MM.1S (cell line): ENCODE measurements at regions not wholly inside any gene's neighbourhood (a gene's known extent, or its start where the extent isn't known, plus 50 kb on each side); places are given as distances from the start of the nearest gene placed in this dataset.

Source experiments
- DNase-seq: peaks from one replicate; pipeline ENCODE4 v3.0.0-alpha.2; 2015
- H2AFZ ChIP-seq: fragments of 300-600 bp; sonication (generic); 2 replicates; pipeline ENCODE4 v1.6.0; 2016; ENCODE audit warnings: antibody characterized with exemption, low read length
- H3F3A ChIP-seq: fragments of 300-600 bp; sonication (generic); 2 replicates; pipeline ENCODE4 v1.6.1; 2016; ENCODE audit warnings: mild to moderate bottlenecking, antibody characterized with exemption, low read length, moderate library complexity, mixed read lengths; ENCODE audit not compliant: insufficient read depth
- H3K27ac ChIP-seq: fragments of 300-600 bp; sonication (generic); 2 replicates; pipeline ENCODE4 v1.5.1; 2016; ENCODE audit warnings: mild to moderate bottlenecking, low read length
- H3K27me3 ChIP-seq: fragments of 300-600 bp; sonication (generic); replicated peaks from 2 replicates; pipeline ENCODE4 v1.6.0; 2016; ENCODE audit warnings: low read length; ENCODE audit not compliant: insufficient read depth
- H3K36me3 ChIP-seq: fragments of 300-600 bp; sonication (generic); replicated peaks from 2 replicates; pipeline ENCODE4 v1.6.1; 2016; ENCODE audit warnings: mild to moderate bottlenecking, low read length, mixed read lengths; ENCODE audit not compliant: insufficient read depth
- H3K4me1 ChIP-seq: fragments of 300-600 bp; sonication (generic); 2 replicates; pipeline ENCODE4 v1.6.1; 2016; ENCODE audit warnings: low read length, mixed read lengths
- H3K4me2 ChIP-seq: fragments of 300-600 bp; sonication (generic); 2 replicates; pipeline ENCODE4 v1.6.0; 2016; ENCODE audit warnings: low read depth, low read length
- H3K4me3 ChIP-seq: fragments of 300-600 bp; sonication (generic); 2 replicates; pipeline ENCODE4 v1.5.1; 2016; ENCODE audit warnings: low read length, mixed read lengths
- H3K79me2 ChIP-seq: fragments of 300-600 bp; sonication (generic); 2 replicates; pipeline ENCODE4 v1.6.1; 2016; ENCODE audit warnings: mixed run types, low read length, mixed read lengths
- H3K9ac ChIP-seq: fragments of 300-600 bp; sonication (generic); 2 replicates; pipeline ENCODE4 v1.6.1; 2016; ENCODE audit warnings: low read length, mixed read lengths
- H3K9me2 ChIP-seq: fragments of 300-600 bp; sonication (generic); replicated peaks from 2 replicates; pipeline ENCODE4 v1.6.1; 2016; ENCODE audit warnings: mild to moderate bottlenecking, low read length, mixed read lengths; ENCODE audit not compliant: insufficient read depth
- H3K9me3 ChIP-seq: fragments of 300-600 bp; sonication (generic); replicated peaks from 2 replicates; pipeline ENCODE4 v1.6.1; 2016; ENCODE audit warnings: mild to moderate bottlenecking, low read length, mixed read lengths; ENCODE audit not compliant: insufficient read depth
- H4K20me1 ChIP-seq: fragments of 300-600 bp; sonication (generic); 2 replicates; pipeline ENCODE4 v1.6.1; 2016; ENCODE audit warnings: mild to moderate bottlenecking, low read length, moderate library complexity, mixed read lengths; ENCODE audit not compliant: insufficient read depth
- CTCF ChIP-seq: fragments of 300-600 bp; sonication (generic); IDR thresholded peaks from 2 replicates; pipeline ENCODE4 v1.5.1; 2016; ENCODE audit warnings: antibody characterized with exemption, low read length, mixed read lengths
- EZH2 ChIP-seq: fragments of 300-600 bp; sonication (generic); optimal IDR thresholded peaks from 2 replicates; pipeline ENCODE3; 2017; ENCODE audit warnings: low read depth, mild to moderate bottlenecking, antibody characterized with exemption, low read length, mixed read lengths
- EZH2phosphoT487 ChIP-seq: fragments of 300-600 bp; sonication (generic); IDR thresholded peaks from 2 replicates; pipeline ENCODE4 v1.6.1; 2018; ENCODE audit warnings: antibody characterized with exemption, low read length

- Histone ChIP-seq H3K4me1 (no peaks in the 10 kb centered on the region), H3K4me2 (no peak overlapping the region), H3K4me3 (no peak overlapping the region), H3K9me3 (no peaks in the 10 kb centered on the region), H3K36me3 (no peaks in the 10 kb centered on the region), H2AFZ (no peak overlapping the region), H4K20me1 (no peaks in the 10 kb centered on the region), H3K79me2 (no peaks in the 10 kb centered on the region), H3K27me3 (no peaks in the 10 kb centered on the region), H3K9ac (no peak overlapping the region), H3K9me2 (no peaks in the 10 kb centered on the region), H3K27ac (no peak overlapping the region), H3F3A (no peaks in the 10 kb centered on the region)
- no peak for TF ChIP-seq EZH2
- TF ChIP-seq EZH2phosphoT487, result no peak
- TF ChIP-seq CTCF, result no peak
- DNase-seq, result no peak
Observed at GRCh38 chr9:22256381-22256780, 190.2 kb upstream of the DMRTA1 start.

- Histone ChIP-seq H3K4me2 (no peak overlapping the region), H2AFZ (no peak overlapping the region), H3K4me1 (no peaks in the 10 kb centered on the region), H3K27ac (no peak overlapping the region), H3K9ac (no peak overlapping the region), H3K9me2 (no peaks in the 10 kb centered on the region), H3K27me3 (no peaks in the 10 kb centered on the region), H3K9me3 (no peaks in the 10 kb centered on the region), H3F3A (no peaks in the 10 kb centered on the region), H3K79me2 (no peaks in the 10 kb centered on the region), H3K4me3 (no peak overlapping the region), H3K36me3 (no peaks in the 10 kb centered on the region), H4K20me1 (no peaks in the 10 kb centered on the region)
- DNase-seq, result no peak
- TF ChIP-seq CTCF, result no peak
- no peak for TF ChIP-seq EZH2phosphoT487
- no peak for TF ChIP-seq EZH2
Observed at GRCh38 chr9:22257026-22257816, 189.4 kb upstream of the DMRTA1 start.

GRCh38 chr9:22265038-22265437 lies 181.6 kb upstream of the DMRTA1 start:
- H4K20me1 ChIP-seq, result no peaks in the 10 kb centered on the region
- H2AFZ ChIP-seq, result no peak overlapping the region
- no peak overlapping the region for H3K9ac ChIP-seq
- no peaks in the 10 kb centered on the region for H3K79me2 ChIP-seq
- no peaks in the 10 kb centered on the region for H3K36me3 ChIP-seq
- DNase-seq, result no peak
- no peaks in the 10 kb centered on the region for H3F3A ChIP-seq
- H3K27ac ChIP-seq, result no peak overlapping the region
- TF ChIP-seq CTCF (no peak), EZH2 (no peak), EZH2phosphoT487 (no peak)
- H3K9me2 ChIP-seq, result no peaks in the 10 kb centered on the region
- H3K4me3 ChIP-seq, result no peak overlapping the region
- no peaks in the 10 kb centered on the region for H3K27me3 ChIP-seq
- H3K4me1 ChIP-seq, result no peaks in the 10 kb centered on the region
- no peaks in the 10 kb centered on the region for H3K9me3 ChIP-seq
- no peak overlapping the region for H3K4me2 ChIP-seq
